Neural cell (in vitro differentiated cells): ENCODE measurements at regions not wholly inside any gene's neighbourhood (a gene's known extent, or its start where the extent isn't known, plus 50 kb on each side); places are given as distances from the start of the nearest gene placed in this dataset.

Experiments
- H2AFZ ChIP-seq: fragments of 200-600, 300-800 bp; sonication (generic), shearing (Covaris generic); 2 replicates; pipeline ENCODE4 v1.6.0; 2014; ENCODE audit warnings: low read depth, mild to moderate bottlenecking, antibody characterized with exemption, low read length, moderate library complexity
- H3F3A ChIP-seq: fragments of 200-600 bp; shearing (Covaris generic); 2 replicates; pipeline ENCODE4 v1.6.1; 2016; ENCODE audit warnings: mild to moderate bottlenecking, moderate library complexity, mixed read lengths, antibody characterized with exemption, low read length; ENCODE audit not compliant: insufficient read depth, poor library complexity, severe bottlenecking
- H3K27ac ChIP-seq: fragments of 200-600, 300-800 bp; sonication (generic), shearing (Covaris generic); 2 replicates; pipeline ENCODE4 v1.5.1; 2014; ENCODE audit warnings: mild to moderate bottlenecking, low read length, moderate library complexity
- H3K27me3 ChIP-seq: fragments of 300-800, 200-600 bp; sonication (generic), shearing (Covaris generic); 2 replicates; pipeline ENCODE4 v1.6.0; 2014; ENCODE audit warnings: mild to moderate bottlenecking, low read depth, low read length, moderate library complexity; ENCODE audit not compliant: insufficient read depth
- H3K36me3 ChIP-seq: fragments of 300-800, 200-600 bp; sonication (generic), shearing (Covaris generic); 2 replicates; pipeline ENCODE4 v1.5.1; 2014; ENCODE audit warnings: mild to moderate bottlenecking, antibody characterized with exemption, low read length, moderate library complexity; ENCODE audit not compliant: insufficient read depth
- H3K4me2 ChIP-seq: fragments of 300-800, 200-600 bp; sonication (generic), shearing (Covaris generic); 2 replicates; pipeline ENCODE4 v1.6.0; 2014; ENCODE audit warnings: mild to moderate bottlenecking, low read length
- H3K4me3 ChIP-seq: fragments of 300-800, 200-600 bp; sonication (generic), shearing (Covaris generic); 2 replicates; pipeline ENCODE4 v1.5.1; 2014; ENCODE audit warnings: mild to moderate bottlenecking, low read length, moderate library complexity
- H3K79me2 ChIP-seq: fragments of 200-600 bp; shearing (Covaris generic); replicated peaks from 2 replicates; pipeline ENCODE4 v1.6.0; 2014; ENCODE audit warnings: mild to moderate bottlenecking, low read length, moderate library complexity; ENCODE audit not compliant: insufficient read depth
- H3K9ac ChIP-seq: fragments of 300-800, 200-600 bp; sonication (generic), shearing (Covaris generic); 2 replicates; pipeline ENCODE4 v1.6.1; 2016; ENCODE audit warnings: mild to moderate bottlenecking, low read length, mixed read lengths
- H3K9me2 ChIP-seq: fragments of 200-600 bp; shearing (Covaris generic); 2 replicates; pipeline ENCODE4 v1.6.1; 2016; ENCODE audit warnings: mild to moderate bottlenecking, low read length, mixed read lengths; ENCODE audit not compliant: insufficient read depth
- H3K9me3 ChIP-seq: fragments of 200-600, 300-800 bp; sonication (generic), shearing (Covaris generic); 2 replicates; pipeline ENCODE4 v1.6.1; 2016; ENCODE audit warnings: mild to moderate bottlenecking, mixed run types, low read length, moderate library complexity, mixed read lengths
- H4K20me1 ChIP-seq: fragments of 200-600 bp; shearing (Covaris generic); 2 replicates; pipeline ENCODE4 v1.6.1; 2016; ENCODE audit warnings: mild to moderate bottlenecking, mixed run types; ENCODE audit not compliant: insufficient read depth
- EP300 ChIP-seq: fragments of 450-650 bp; conservative IDR thresholded peaks from 2 replicates; pipeline ENCODE4 v1.6.1; 2014; ENCODE audit warnings: antibody characterized with exemption, mild to moderate bottlenecking, moderate library complexity; ENCODE audit not compliant: poor library complexity, severe bottlenecking
- EZH2 ChIP-seq: fragments of 200-600, 300-800 bp; shearing (Covaris generic), sonication (generic); IDR thresholded peaks from 2 replicates; pipeline ENCODE4 v1.6.1; 2014; ENCODE audit warnings: antibody characterized with exemption, low read length, borderline replicate concordance, mild to moderate bottlenecking; ENCODE audit not compliant: insufficient read depth, poor library complexity, severe bottlenecking
- MXI1 ChIP-seq: fragments of 450-650 bp; conservative IDR thresholded peaks from 2 replicates; pipeline ENCODE4 v1.6.1; 2014; ENCODE audit warnings: antibody characterized with exemption, mild to moderate bottlenecking; ENCODE audit not compliant: poor library complexity, severe bottlenecking
- POLR2AphosphoS5 ChIP-seq: IDR thresholded peaks from 2 replicates; pipeline ENCODE4 v1.6.1; 2012
- RAD21 ChIP-seq: fragments of 450-650 bp; conservative IDR thresholded peaks from 2 replicates; pipeline ENCODE4 v1.6.1; 2014; ENCODE audit warnings: antibody characterized with exemption, mild to moderate bottlenecking, moderate library complexity
- REST ChIP-seq: IDR thresholded peaks from 2 replicates; pipeline ENCODE4 v1.6.1; 2012; ENCODE audit warnings: borderline replicate concordance
- SMC3 ChIP-seq: fragments of 450-650 bp; conservative IDR thresholded peaks from 2 replicates; pipeline ENCODE4 v1.6.1; 2014; ENCODE audit warnings: antibody characterized with exemption, mild to moderate bottlenecking, moderate library complexity; ENCODE audit not compliant: poor library complexity
- TAF1 ChIP-seq: IDR thresholded peaks from 2 replicates; pipeline ENCODE4 v1.6.1; 2012; ENCODE audit warnings: low read depth
- TF ChIP-seq, protein P1 (sequence below): fragments of 450-650 bp; IDR thresholded peaks from 2 replicates; pipeline ENCODE4 v1.5.1; 2014; ENCODE audit warnings: antibody characterized with exemption, mild to moderate bottlenecking, moderate library complexity; ENCODE audit not compliant: poor library complexity, severe bottlenecking

- Histone ChIP-seq H3K9me3 (no peaks in the 10 kb centered on the region), H3K27ac (no peak overlapping the region), H3K36me3 (no peaks in the 10 kb centered on the region), H3K9me2 (no peaks in the 10 kb centered on the region), H3K9ac (no peak overlapping the region), H3K79me2 (no peaks in the 10 kb centered on the region), H4K20me1 (no peaks in the 10 kb centered on the region), H3K4me3 (no peak overlapping the region), H3K27me3 (no peaks in the 10 kb centered on the region), H2AFZ (no peak overlapping the region), H3K4me2 (no peak overlapping the region), H3F3A (no peaks in the 10 kb centered on the region)
- TF ChIP-seq SMC3: no peak
- TF ChIP-seq, protein P1, sequence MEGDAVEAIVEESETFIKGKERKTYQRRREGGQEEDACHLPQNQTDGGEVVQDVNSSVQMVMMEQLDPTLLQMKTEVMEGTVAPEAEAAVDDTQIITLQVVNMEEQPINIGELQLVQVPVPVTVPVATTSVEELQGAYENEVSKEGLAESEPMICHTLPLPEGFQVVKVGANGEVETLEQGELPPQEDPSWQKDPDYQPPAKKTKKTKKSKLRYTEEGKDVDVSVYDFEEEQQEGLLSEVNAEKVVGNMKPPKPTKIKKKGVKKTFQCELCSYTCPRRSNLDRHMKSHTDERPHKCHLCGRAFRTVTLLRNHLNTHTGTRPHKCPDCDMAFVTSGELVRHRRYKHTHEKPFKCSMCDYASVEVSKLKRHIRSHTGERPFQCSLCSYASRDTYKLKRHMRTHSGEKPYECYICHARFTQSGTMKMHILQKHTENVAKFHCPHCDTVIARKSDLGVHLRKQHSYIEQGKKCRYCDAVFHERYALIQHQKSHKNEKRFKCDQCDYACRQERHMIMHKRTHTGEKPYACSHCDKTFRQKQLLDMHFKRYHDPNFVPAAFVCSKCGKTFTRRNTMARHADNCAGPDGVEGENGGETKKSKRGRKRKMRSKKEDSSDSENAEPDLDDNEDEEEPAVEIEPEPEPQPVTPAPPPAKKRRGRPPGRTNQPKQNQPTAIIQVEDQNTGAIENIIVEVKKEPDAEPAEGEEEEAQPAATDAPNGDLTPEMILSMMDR: no peak
Observed at GRCh38 chr3:160129459-160130061, 95.7 kb upstream of the C3orf80 start.

DNA sequence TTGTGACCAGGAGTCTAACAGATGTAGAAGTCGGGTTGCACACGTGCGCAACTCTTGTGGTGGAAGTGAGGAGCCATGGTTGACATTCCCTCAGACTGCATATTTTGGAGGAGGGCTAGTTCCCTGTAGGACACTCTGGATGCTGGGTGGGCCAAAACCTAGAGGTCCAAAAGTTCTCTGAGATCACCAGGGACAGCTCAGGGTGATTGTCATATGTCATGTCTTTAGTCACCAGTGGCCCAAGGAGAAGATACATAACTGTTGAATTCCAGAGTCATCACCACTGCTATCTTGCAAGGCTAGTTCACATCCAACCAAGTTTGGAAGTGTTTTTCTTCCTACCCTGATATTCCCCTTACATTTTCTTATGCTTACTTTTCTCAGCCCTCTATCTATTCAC is 95.2 kb upstream of the C3orf80 start:
- H3K9ac ChIP-seq: no peak overlapping the region
- TF ChIP-seq EP300: no peak
- no peak for TF ChIP-seq MXI1
- TF ChIP-seq, protein P1: no peak
- TF ChIP-seq POLR2AphosphoS5: no peak
- TF ChIP-seq SMC3: no peak
- no peak for TF ChIP-seq REST
- TF ChIP-seq RAD21: no peak
- TF ChIP-seq TAF1: no peak
- no peak for TF ChIP-seq EZH2
- no peaks in the 10 kb centered on the region for H3K27me3 ChIP-seq
- H4K20me1 ChIP-seq: no peaks in the 10 kb centered on the region
- no peak overlapping the region for H2AFZ ChIP-seq
- no peak overlapping the region for H3K27ac ChIP-seq
- no peaks in the 10 kb centered on the region for H3F3A ChIP-seq
- no peaks in the 10 kb centered on the region for H3K9me3 ChIP-seq
- H3K36me3 ChIP-seq: no peaks in the 10 kb centered on the region
- no peaks in the 10 kb centered on the region for H3K79me2 ChIP-seq
- H3K9me2 ChIP-seq: no peaks in the 10 kb centered on the region
- H3K4me2 ChIP-seq: no peak overlapping the region
- no peak overlapping the region for H3K4me3 ChIP-seq
